ENCODE measurements at regions not wholly inside any gene's neighbourhood (a gene's known extent, or its start where the extent isn't known, plus 50 kb on each side); places are given as distances from the start of the nearest gene placed in this dataset.

- no peak overlapping the region for H3K9ac ChIP-seq
- H3K27ac ChIP-seq = no peak overlapping the region
- no peaks in the 10 kb centered on the region for H3K36me3 ChIP-seq (ENCODE audit: low read depth)
- no peaks in the 10 kb centered on the region for H3K79me2 ChIP-seq (ENCODE audit: insufficient read depth)
- no peaks in the 10 kb centered on the region for H3K9me3 ChIP-seq (ENCODE audit: low read depth)
- no peak for TF ChIP-seq EZH2 (IDR thresholded peaks at IDR 0.05; ENCODE audit: insufficient read depth, poor library complexity, severe bottlenecking)
- TF ChIP-seq EZH2phosphoT487 (IDR thresholded peaks at IDR 0.05; ENCODE audit: insufficient read depth, low read depth) = no peak
- in situ Hi-C loops (cut with MboI) = no loop called here
- 21 to 23% methylated on average over 6 of the region's 6 CpGs for WGBS, 2 experiments (ENCODE audit: low coverage in 1 of 2, low lambda C conversion rate in 2 of 2, missing lambda C conversion rate in 2 of 2)
- no peaks in the 10 kb centered on the region for H3K9me2 ChIP-seq (ENCODE audit: insufficient read depth)
- H3K4me3 ChIP-seq = no peak overlapping the region
- H3K4me1 ChIP-seq (ENCODE audit: insufficient read depth) = no peaks in the 10 kb centered on the region
- H3F3A ChIP-seq (ENCODE audit: insufficient read depth) = no peaks in the 10 kb centered on the region
- no peak overlapping the region for H2AFZ ChIP-seq
- no peak for DNase-seq
- H3K27me3 ChIP-seq (replicated peaks; ENCODE audit: insufficient read depth) = no peaks in the 10 kb centered on the region
- no peaks in the 10 kb centered on the region for H4K20me1 ChIP-seq (ENCODE audit: insufficient read depth)
- H3K4me2 ChIP-seq (ENCODE audit: unreplicated experiment) = no peak overlapping the region
These were observed 1122.5 kb upstream of the WWC1 start for GRCh38 chr5:167168971-167169370.

DNA sequence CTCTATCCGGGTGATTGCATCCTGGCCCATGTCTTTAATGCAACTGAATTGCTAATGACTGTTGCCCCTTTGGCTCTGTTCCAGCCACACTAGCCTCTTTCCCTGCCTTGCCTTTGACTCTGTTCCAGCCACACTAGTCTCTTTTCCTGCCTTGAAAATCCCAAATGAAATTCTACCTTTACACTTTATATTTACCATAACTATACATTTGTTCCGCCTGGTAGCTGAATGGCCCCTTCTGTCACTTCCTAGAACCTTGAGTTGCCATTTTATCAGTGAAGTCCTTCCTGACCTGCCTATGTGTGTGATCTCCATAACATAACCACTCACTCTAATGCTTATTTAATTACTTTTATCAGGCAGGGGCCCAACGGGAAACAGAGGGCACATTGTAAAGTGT, 1120.4 kb upstream of the WWC1 start:
- Histone ChIP-seq H3K27ac (no peak overlapping the region), H3K4me2 (ENCODE audit: unreplicated experiment) (no peak overlapping the region), H2AFZ (no peak overlapping the region), H3K4me1 (ENCODE audit: insufficient read depth) (no peaks in the 10 kb centered on the region), H3K9ac (no peak overlapping the region), H3K27me3 (replicated peaks; ENCODE audit: insufficient read depth) (no peaks in the 10 kb centered on the region), H3K79me2 (ENCODE audit: insufficient read depth) (no peaks in the 10 kb centered on the region), H3K4me3 (no peak overlapping the region), H3K36me3 (ENCODE audit: low read depth) (no peaks in the 10 kb centered on the region), H3K9me2 (ENCODE audit: insufficient read depth) (no peaks in the 10 kb centered on the region), H4K20me1 (ENCODE audit: insufficient read depth) (no peaks in the 10 kb centered on the region), H3F3A (ENCODE audit: insufficient read depth) (no peaks in the 10 kb centered on the region), H3K9me3 (ENCODE audit: low read depth) (no peaks in the 10 kb centered on the region)
- no peak for DNase-seq
- 11 to 15% methylated on average over 3 of the region's 3 CpGs for WGBS, 2 experiments (ENCODE audit: low coverage in 1 of 2, low lambda C conversion rate in 2 of 2, missing lambda C conversion rate in 2 of 2)
- in situ Hi-C loops (cut with MboI) = no loop called here
- TF ChIP-seq EZH2phosphoT487 (IDR thresholded peaks at IDR 0.05; ENCODE audit: insufficient read depth, low read depth) (no peak), EZH2 (IDR thresholded peaks at IDR 0.05; ENCODE audit: insufficient read depth, poor library complexity, severe bottlenecking) (no peak)

DNA sequence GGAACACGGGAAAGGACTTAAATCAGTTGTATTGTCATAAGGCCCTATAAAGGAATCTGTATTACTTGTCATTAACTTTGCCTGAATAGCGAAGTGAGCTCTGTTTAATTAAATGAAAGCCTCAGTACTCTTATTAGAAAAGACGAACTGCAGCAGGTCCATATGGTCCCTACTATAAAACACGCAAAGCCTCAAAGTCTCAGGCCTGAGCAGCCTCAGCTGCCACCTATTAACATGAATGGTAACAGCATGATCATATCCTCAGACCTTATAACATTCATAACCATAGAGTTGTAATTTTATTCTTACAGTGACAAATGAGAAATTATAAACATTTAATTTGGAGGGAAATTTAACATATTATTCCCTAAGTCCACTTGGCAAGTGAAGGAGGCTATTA, 1113.7 kb upstream of the WWC1 start:
- no peak overlapping the region for H3K4me3 ChIP-seq
- no peaks in the 10 kb centered on the region for H3K27me3 ChIP-seq (replicated peaks; ENCODE audit: insufficient read depth)
- TF ChIP-seq EZH2phosphoT487 (IDR thresholded peaks at IDR 0.05; ENCODE audit: insufficient read depth, low read depth) (no peak), EZH2 (IDR thresholded peaks at IDR 0.05; ENCODE audit: insufficient read depth, poor library complexity, severe bottlenecking) (no peak)
- H3K9me3 ChIP-seq (ENCODE audit: low read depth) = no peaks in the 10 kb centered on the region
- H3K9me2 ChIP-seq (ENCODE audit: insufficient read depth) = no peaks in the 10 kb centered on the region
- no peaks in the 10 kb centered on the region for H3K36me3 ChIP-seq (ENCODE audit: low read depth)
- H2AFZ ChIP-seq = no peak overlapping the region
- WGBS, 2 experiments (ENCODE audit: low coverage in 1 of 2, low lambda C conversion rate in 2 of 2, missing lambda C conversion rate in 2 of 2) = 4 to 6% methylated on average over 4 of the region's 4 CpGs
- no peaks in the 10 kb centered on the region for H4K20me1 ChIP-seq (ENCODE audit: insufficient read depth)
- no peak overlapping the region for H3K9ac ChIP-seq
- H3F3A ChIP-seq (ENCODE audit: insufficient read depth) = no peaks in the 10 kb centered on the region
- no peak overlapping the region for H3K27ac ChIP-seq
- in situ Hi-C loops (cut with MboI) = no loop called here
- H3K4me2 ChIP-seq (ENCODE audit: unreplicated experiment) = no peak overlapping the region
- H3K4me1 ChIP-seq (ENCODE audit: insufficient read depth) = no peaks in the 10 kb centered on the region
- H3K79me2 ChIP-seq (ENCODE audit: insufficient read depth) = no peaks in the 10 kb centered on the region
- DNase-seq = no peak

GRCh38 chr5:167180906-167181305, 1110.5 kb upstream of the WWC1 start:
- WGBS, 2 experiments (ENCODE audit: low coverage in 1 of 2, low lambda C conversion rate in 2 of 2, missing lambda C conversion rate in 2 of 2) = 43 to 48% methylated on average over 7 of the region's 7 CpGs
- Histone ChIP-seq H3K36me3 (ENCODE audit: low read depth) (no peaks in the 10 kb centered on the region), H3K4me2 (ENCODE audit: unreplicated experiment) (no peak overlapping the region), H3K27me3 (replicated peaks; ENCODE audit: insufficient read depth) (no peaks in the 10 kb centered on the region), H2AFZ (no peak overlapping the region), H3K9ac (no peak overlapping the region), H3F3A (ENCODE audit: insufficient read depth) (no peaks in the 10 kb centered on the region), H3K9me2 (ENCODE audit: insufficient read depth) (no peaks in the 10 kb centered on the region), H3K9me3 (ENCODE audit: low read depth) (no peaks in the 10 kb centered on the region), H3K4me1 (ENCODE audit: insufficient read depth) (no peaks in the 10 kb centered on the region), H4K20me1 (ENCODE audit: insufficient read depth) (no peaks in the 10 kb centered on the region), H3K4me3 (no peak overlapping the region), H3K27ac (no peak overlapping the region), H3K79me2 (ENCODE audit: insufficient read depth) (no peaks in the 10 kb centered on the region)
- DNase-seq = no peak
- in situ Hi-C loops (cut with MboI) = no loop called here
- TF ChIP-seq EZH2phosphoT487 (IDR thresholded peaks at IDR 0.05; ENCODE audit: insufficient read depth, low read depth) (no peak), EZH2 (IDR thresholded peaks at IDR 0.05; ENCODE audit: insufficient read depth, poor library complexity, severe bottlenecking) (no peak)

DNA sequence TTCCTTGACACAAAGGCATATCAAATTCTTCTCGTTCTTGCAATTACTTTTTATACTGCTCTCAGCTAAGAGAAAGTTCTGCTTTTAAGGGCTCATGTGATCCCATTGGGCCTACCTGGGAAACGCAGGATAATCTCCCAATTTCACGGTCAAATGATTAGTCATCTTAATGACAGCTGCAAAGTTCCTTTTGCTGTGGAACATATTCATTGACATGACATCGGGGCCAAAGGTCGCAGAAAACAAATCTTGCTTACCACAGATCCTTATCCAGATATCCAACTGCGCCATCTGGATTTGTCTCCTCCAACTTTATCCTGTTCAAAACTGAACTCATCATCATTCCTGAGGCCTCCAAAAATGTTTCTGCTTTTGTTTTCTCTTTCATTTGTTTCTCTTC, 1085.6 kb upstream of the WWC1 start:
- Histone ChIP-seq H3K79me2 (ENCODE audit: insufficient read depth) (no peaks in the 10 kb centered on the region), H3K4me1 (ENCODE audit: insufficient read depth) (no peaks in the 10 kb centered on the region), H2AFZ (no peak overlapping the region), H3K9me3 (ENCODE audit: low read depth) (no peaks in the 10 kb centered on the region), H3K4me2 (ENCODE audit: unreplicated experiment) (no peak overlapping the region), H3K9me2 (ENCODE audit: insufficient read depth) (no peaks in the 10 kb centered on the region), H4K20me1 (ENCODE audit: insufficient read depth) (no peaks in the 10 kb centered on the region), H3K27ac (no peak overlapping the region), H3K27me3 (replicated peaks; ENCODE audit: insufficient read depth) (no peaks in the 10 kb centered on the region), H3K9ac (no peak overlapping the region), H3K36me3 (ENCODE audit: low read depth) (no peaks in the 10 kb centered on the region), H3K4me3 (no peak overlapping the region), H3F3A (ENCODE audit: insufficient read depth) (no peaks in the 10 kb centered on the region)
- DNase-seq = no peak
- 32 to 35% methylated on average over 6 of the region's 6 CpGs for WGBS, 2 experiments (ENCODE audit: low coverage in 1 of 2, low lambda C conversion rate in 2 of 2, missing lambda C conversion rate in 2 of 2)
- TF ChIP-seq EZH2 (IDR thresholded peaks at IDR 0.05; ENCODE audit: insufficient read depth, poor library complexity, severe bottlenecking) = no peak
- no peak for TF ChIP-seq EZH2phosphoT487 (IDR thresholded peaks at IDR 0.05; ENCODE audit: insufficient read depth, low read depth)
- in situ Hi-C loops (cut with MboI) = no loop called here
